Endothelial cell of umbilical vein (primary cell): ENCODE measurements at regions not wholly inside any gene's neighbourhood (a gene's known extent, or its start where the extent isn't known, plus 50 kb on each side); places are given as distances from the start of the nearest gene placed in this dataset.

Experiments used
- BruUV-seq: library from RNA; stranded (reverse); fragments of 400-500 nt; replicated peaks from 2 replicates; lab custom pipeline; 2021; lab: Mats Ljungman, UMichigan
- CTCF ChIA-PET: fragments of 300-600, 350-600 bp; sonication (Branson Sonifier 250); formaldehyde crosslinking; loops from one replicate; lab custom pipeline; 2021; ENCODE audit warnings: antibody characterized with exemption, inconsistent platforms; lab: Charles Lee
- POLR2A ChIA-PET: fragments of 300-600, 350-600 bp; sonication (Branson Sonifier 250); formaldehyde crosslinking; loops from one replicate; lab custom pipeline; 2021; ENCODE audit warnings: antibody characterized with exemption, inconsistent platforms; lab: Charles Lee
- DNase-seq: peaks from one replicate; pipeline ENCODE4 v3.0.0-alpha.2; 2011; ENCODE audit warnings: low read depth, low spot score
- FAIRE-seq: peaks from 2 replicates; lab custom pipeline; 2011; peaks lifted over from hg19 to GRCh38; lab: Jason Lieb, UNC
- H2AFZ ChIP-seq: 2 replicates; pipeline ENCODE4 v1.6.0; 2012; ENCODE audit warnings: low read depth, low read length, control low read depth, inconsistent platforms
- H3K27ac ChIP-seq: 2 replicates; pipeline ENCODE4 v1.5.1; 2011; ENCODE audit warnings: low read depth, mild to moderate bottlenecking, control low read depth, low read length, moderate library complexity; ENCODE audit not compliant: insufficient read depth
- H3K27me3 ChIP-seq, 2 experiments: 2 replicates each; pipeline versions ENCODE4 v1.6.0 to v1.6.1; 2011; ENCODE audit warnings: low read length in 2 of 2, mixed read lengths in 1 of 2; ENCODE audit not compliant: control insufficient read depth in 2 of 2, insufficient read depth in 2 of 2
- H3K36me3 ChIP-seq, 2 experiments: 2 replicates in 1 of 2; 3 replicates in 1 of 2; pipeline ENCODE4 v1.5.1; 2011; ENCODE audit warnings: low read length in 2 of 2, mild to moderate bottlenecking in 1 of 2, moderate library complexity in 1 of 2; ENCODE audit not compliant: control insufficient read depth in 2 of 2, insufficient read depth in 2 of 2; ENCODE audit errors: extremely low read depth in 1 of 2
- H3K4me1 ChIP-seq: 3 replicates; pipeline ENCODE4 v1.5.1; 2011; ENCODE audit warnings: mild to moderate bottlenecking, low read length; ENCODE audit not compliant: control insufficient read depth, insufficient read depth; ENCODE audit errors: extremely low read depth
- H3K4me2 ChIP-seq: 2 replicates; pipeline ENCODE4 v1.6.1; 2011; ENCODE audit warnings: low read length, control low read depth, mixed read lengths; ENCODE audit not compliant: insufficient read depth
- H3K4me3 ChIP-seq, 3 experiments: fragments of 200-600 bp in 1 of 3; sonication (generic), shearing (Covaris generic) in 1 of 3; replicated peaks in 1 of 3; 2 replicates each; pipeline ENCODE4 v1.5.1; 2011 to 2016; ENCODE audit warnings: control low read depth in 3 of 3, low read length in 3 of 3, mild to moderate bottlenecking in 2 of 3, inconsistent platforms in 1 of 3, low read depth in 1 of 3, moderate library complexity in 1 of 3; ENCODE audit not compliant: insufficient read depth in 1 of 3
- H3K79me2 ChIP-seq: 2 replicates; pipeline ENCODE4 v1.6.0; 2012; ENCODE audit warnings: low read length, inconsistent platforms; ENCODE audit not compliant: control insufficient read depth, insufficient read depth
- H3K9ac ChIP-seq: replicated peaks from 2 replicates; pipeline ENCODE3; 2011; ENCODE audit warnings: low read length, control low read depth; ENCODE audit not compliant: insufficient read depth; ENCODE audit errors: extremely low read depth
- H3K9me1 ChIP-seq: replicated peaks from 3 replicates; pipeline ENCODE4 v1.6.0; 2011; ENCODE audit warnings: mild to moderate bottlenecking, low read length; ENCODE audit not compliant: control insufficient read depth, insufficient read depth; ENCODE audit errors: extremely low read depth
- H3K9me3 ChIP-seq: replicated peaks from 2 replicates; pipeline ENCODE4 v1.5.1; 2012; ENCODE audit warnings: low read length, inconsistent platforms; ENCODE audit not compliant: control insufficient read depth, insufficient read depth
- H4K20me1 ChIP-seq: replicated peaks from 2 replicates; pipeline ENCODE3; 2011; ENCODE audit warnings: mild to moderate bottlenecking, low read length; ENCODE audit not compliant: control insufficient read depth, insufficient read depth; ENCODE audit errors: extremely low read depth
- EZH2 ChIP-seq: IDR thresholded peaks from 2 replicates; pipeline ENCODE4 v1.6.1; 2012; ENCODE audit warnings: borderline replicate concordance, low read depth, mild to moderate bottlenecking, moderate library complexity, low read length, inconsistent platforms; ENCODE audit not compliant: severe bottlenecking
- FOS ChIP-seq: IDR thresholded peaks from 2 replicates; pipeline ENCODE4 v1.6.1; 2011; ENCODE audit warnings: mild to moderate bottlenecking, low read length, moderate library complexity, borderline replicate concordance; ENCODE audit not compliant: insufficient read depth
- GATA2 ChIP-seq: IDR thresholded peaks from 2 replicates; pipeline ENCODE4 v1.7.0; 2011; ENCODE audit warnings: low read depth, mild to moderate bottlenecking, moderate library complexity, mixed read lengths, low read length; ENCODE audit not compliant: insufficient read length, insufficient read depth
- JUN ChIP-seq: IDR thresholded peaks from 2 replicates; pipeline ENCODE4 v1.6.1; 2011; ENCODE audit warnings: borderline replicate concordance, low read depth; ENCODE audit not compliant: insufficient read length, insufficient read depth
- MYC ChIP-seq: IDR thresholded peaks from one replicate; pipeline ENCODE4 v1.6.1; 2011; ENCODE audit warnings: mild to moderate bottlenecking, low read depth, low read length
- POLR2A ChIP-seq: IDR thresholded peaks from 2 replicates; pipeline ENCODE4 v1.6.1; 2012; ENCODE audit warnings: low read depth, mild to moderate bottlenecking, control low read depth, low read length
- POLR2AphosphoS5 ChIP-seq: IDR thresholded peaks from 2 replicates; pipeline ENCODE4 v1.6.1; 2012; ENCODE audit warnings: low read depth, mild to moderate bottlenecking, control low read depth, low read length, moderate library complexity; ENCODE audit not compliant: insufficient read depth
- dilution Hi-C: fragments of 300-500 bp; cut with MboI; formaldehyde crosslinking; loops from one replicate; pipeline ENCODE4 v1.15.0; 2019; ENCODE audit warnings: low sequenced_read_pairs; ENCODE audit not compliant: extremely low pct_ligation_motif_present
- intact Hi-C: fragments of 100-400 bp; cut with micrococcal nuclease; formaldehyde crosslinking; loops from one replicate; pipeline ENCODE4 v1.10.0; 2022
- TF ChIP-seq, protein P1 (sequence below), 2 donors: IDR thresholded peaks; 1 replicate in 1 of 2; 2 replicates in 1 of 2; pipeline ENCODE4 v1.5.1; 2011; ENCODE audit warnings: low read length in 2 of 2, mild to moderate bottlenecking in 2 of 2, moderate library complexity in 2 of 2, control low read depth in 1 of 2, inconsistent platforms in 1 of 2, low read depth in 1 of 2; ENCODE audit not compliant: insufficient read depth in 1 of 2; ENCODE audit errors: extremely low read depth in 1 of 2
- TF ChIP-seq, protein P2 (sequence below): IDR thresholded peaks from 2 replicates; pipeline ENCODE4 v1.6.1; 2011; ENCODE audit not compliant: insufficient read depth, insufficient read length

DNA sequence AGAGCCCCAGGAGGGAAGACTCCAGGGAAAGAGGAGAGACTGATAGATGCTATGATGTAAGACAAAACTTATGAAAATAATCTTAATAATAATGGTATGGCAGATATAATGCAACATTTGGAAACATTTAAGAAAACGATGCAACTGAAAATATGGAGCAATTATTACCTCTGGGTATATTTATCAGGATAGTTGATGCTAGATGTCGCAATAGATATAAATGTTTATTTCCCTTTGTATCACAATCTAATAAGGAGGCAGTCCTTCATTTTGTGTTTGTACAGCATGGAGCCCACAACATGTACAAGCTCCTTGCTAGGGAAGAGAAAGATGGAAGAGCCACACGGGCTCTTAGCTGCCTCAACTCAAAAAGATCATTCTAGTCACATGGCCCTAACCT, 101.1 kb upstream of the TMEM132E start:
- FAIRE-seq = no peak
- H3K36me3 ChIP-seq = no peaks in the 10 kb centered on the region
- H3K9me1 ChIP-seq = no peaks in the 10 kb centered on the region
- H3K4me3 ChIP-seq = no peak overlapping the region
- no peaks in the 10 kb centered on the region for H3K4me1 ChIP-seq
- dilution Hi-C loops = no loop called here
- H3K9me3 ChIP-seq = no peaks in the 10 kb centered on the region
- H3K79me2 ChIP-seq = no peaks in the 10 kb centered on the region
- no peaks in the 10 kb centered on the region for H3K27me3 ChIP-seq
- ChIA-PET CTCF (no interaction called here), POLR2A (no interaction called here)
- H3K9ac ChIP-seq = no peak overlapping the region
- TF ChIP-seq EZH2 (no peak), GATA2 (no peak), POLR2A (no peak), FOS (no peak), JUN (no peak), MYC (no peak), POLR2AphosphoS5 (no peak)
- TF ChIP-seq, protein P1, sequence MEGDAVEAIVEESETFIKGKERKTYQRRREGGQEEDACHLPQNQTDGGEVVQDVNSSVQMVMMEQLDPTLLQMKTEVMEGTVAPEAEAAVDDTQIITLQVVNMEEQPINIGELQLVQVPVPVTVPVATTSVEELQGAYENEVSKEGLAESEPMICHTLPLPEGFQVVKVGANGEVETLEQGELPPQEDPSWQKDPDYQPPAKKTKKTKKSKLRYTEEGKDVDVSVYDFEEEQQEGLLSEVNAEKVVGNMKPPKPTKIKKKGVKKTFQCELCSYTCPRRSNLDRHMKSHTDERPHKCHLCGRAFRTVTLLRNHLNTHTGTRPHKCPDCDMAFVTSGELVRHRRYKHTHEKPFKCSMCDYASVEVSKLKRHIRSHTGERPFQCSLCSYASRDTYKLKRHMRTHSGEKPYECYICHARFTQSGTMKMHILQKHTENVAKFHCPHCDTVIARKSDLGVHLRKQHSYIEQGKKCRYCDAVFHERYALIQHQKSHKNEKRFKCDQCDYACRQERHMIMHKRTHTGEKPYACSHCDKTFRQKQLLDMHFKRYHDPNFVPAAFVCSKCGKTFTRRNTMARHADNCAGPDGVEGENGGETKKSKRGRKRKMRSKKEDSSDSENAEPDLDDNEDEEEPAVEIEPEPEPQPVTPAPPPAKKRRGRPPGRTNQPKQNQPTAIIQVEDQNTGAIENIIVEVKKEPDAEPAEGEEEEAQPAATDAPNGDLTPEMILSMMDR (IDR thresholded peaks at IDR 0.05; ENCODE audit: extremely low read depth in 1 of 2, insufficient read depth in 1 of 2, low read depth in 1 of 2, low read length in 2 of 2) = no peak
- TF ChIP-seq, protein P2, sequence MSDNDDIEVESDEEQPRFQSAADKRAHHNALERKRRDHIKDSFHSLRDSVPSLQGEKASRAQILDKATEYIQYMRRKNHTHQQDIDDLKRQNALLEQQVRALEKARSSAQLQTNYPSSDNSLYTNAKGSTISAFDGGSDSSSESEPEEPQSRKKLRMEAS = no peak
- DNase-seq = no peak
- H3K27ac ChIP-seq = no peak overlapping the region
- intact Hi-C loops = no loop called here
- no peak overlapping the region for H3K4me2 ChIP-seq
- no peaks in the 10 kb centered on the region for H4K20me1 ChIP-seq
- BruUV-seq = no TSS peak
- H2AFZ ChIP-seq = no peak overlapping the region
